ENCODE measurements at regions not wholly inside any gene's neighbourhood (a gene's known extent, or its start where the extent isn't known, plus 50 kb on each side); places are given as distances from the start of the nearest gene placed in this dataset.

- TF ChIP-seq PRDM2 (tag by site-specific recombination; IDR thresholded peaks at IDR 0.05; ENCODE audit: borderline replicate concordance) (no peak), ZNF23 (tag by site-specific recombination; IDR thresholded peaks at IDR 0.05; ENCODE audit: borderline replicate concordance) (no peak), BCL11A (tag by site-specific recombination; IDR thresholded peaks at IDR 0.05; ENCODE audit: low read depth) (no peak), ZNF335 (tag by site-specific recombination; conservative IDR thresholded peaks at IDR 0.05) (no peak), PBX3 (CRISPR knock-in tag; IDR thresholded peaks at IDR 0.05) (no peak)
- TF ChIP-seq, protein P1, sequence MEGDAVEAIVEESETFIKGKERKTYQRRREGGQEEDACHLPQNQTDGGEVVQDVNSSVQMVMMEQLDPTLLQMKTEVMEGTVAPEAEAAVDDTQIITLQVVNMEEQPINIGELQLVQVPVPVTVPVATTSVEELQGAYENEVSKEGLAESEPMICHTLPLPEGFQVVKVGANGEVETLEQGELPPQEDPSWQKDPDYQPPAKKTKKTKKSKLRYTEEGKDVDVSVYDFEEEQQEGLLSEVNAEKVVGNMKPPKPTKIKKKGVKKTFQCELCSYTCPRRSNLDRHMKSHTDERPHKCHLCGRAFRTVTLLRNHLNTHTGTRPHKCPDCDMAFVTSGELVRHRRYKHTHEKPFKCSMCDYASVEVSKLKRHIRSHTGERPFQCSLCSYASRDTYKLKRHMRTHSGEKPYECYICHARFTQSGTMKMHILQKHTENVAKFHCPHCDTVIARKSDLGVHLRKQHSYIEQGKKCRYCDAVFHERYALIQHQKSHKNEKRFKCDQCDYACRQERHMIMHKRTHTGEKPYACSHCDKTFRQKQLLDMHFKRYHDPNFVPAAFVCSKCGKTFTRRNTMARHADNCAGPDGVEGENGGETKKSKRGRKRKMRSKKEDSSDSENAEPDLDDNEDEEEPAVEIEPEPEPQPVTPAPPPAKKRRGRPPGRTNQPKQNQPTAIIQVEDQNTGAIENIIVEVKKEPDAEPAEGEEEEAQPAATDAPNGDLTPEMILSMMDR (tag by site-specific recombination; IDR thresholded peaks at IDR 0.05) = no peak
- TF ChIP-seq, protein P2, sequence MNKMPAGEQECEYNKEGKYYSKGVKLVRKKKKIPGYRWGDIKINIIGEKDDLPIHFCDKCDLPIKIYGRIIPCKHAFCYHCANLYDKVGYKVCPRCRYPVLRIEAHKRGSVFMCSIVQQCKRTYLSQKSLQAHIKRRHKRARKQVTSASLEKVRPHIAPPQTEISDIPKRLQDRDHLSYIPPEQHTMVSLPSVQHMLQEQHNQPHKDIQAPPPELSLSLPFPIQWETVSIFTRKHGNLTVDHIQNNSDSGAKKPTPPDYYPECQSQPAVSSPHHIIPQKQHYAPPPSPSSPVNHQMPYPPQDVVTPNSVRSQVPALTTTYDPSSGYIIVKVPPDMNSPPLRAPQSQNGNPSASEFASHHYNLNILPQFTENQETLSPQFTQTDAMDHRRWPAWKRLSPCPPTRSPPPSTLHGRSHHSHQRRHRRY (tag by site-specific recombination; IDR thresholded peaks at IDR 0.05) = no peak
Measured at GRCh38 chr1:221877311-221877710, 135.4 kb upstream of the DUSP10 start.

Measured in HEK293 (cell line).